GM12873 (cell line): ENCODE measurements at regions not wholly inside any gene's neighbourhood (a gene's known extent, or its start where the extent isn't known, plus 50 kb on each side); places are given as distances from the start of the nearest gene placed in this dataset.

Source experiments
- CTCF ChIP-seq: IDR thresholded peaks from 2 replicates; pipeline ENCODE4 v1.5.1; 2012; ENCODE audit warnings: low read depth, mild to moderate bottlenecking, moderate library complexity, low read length, control low read depth; ENCODE audit not compliant: insufficient read depth; ENCODE audit errors: missing control alignments

DNA sequence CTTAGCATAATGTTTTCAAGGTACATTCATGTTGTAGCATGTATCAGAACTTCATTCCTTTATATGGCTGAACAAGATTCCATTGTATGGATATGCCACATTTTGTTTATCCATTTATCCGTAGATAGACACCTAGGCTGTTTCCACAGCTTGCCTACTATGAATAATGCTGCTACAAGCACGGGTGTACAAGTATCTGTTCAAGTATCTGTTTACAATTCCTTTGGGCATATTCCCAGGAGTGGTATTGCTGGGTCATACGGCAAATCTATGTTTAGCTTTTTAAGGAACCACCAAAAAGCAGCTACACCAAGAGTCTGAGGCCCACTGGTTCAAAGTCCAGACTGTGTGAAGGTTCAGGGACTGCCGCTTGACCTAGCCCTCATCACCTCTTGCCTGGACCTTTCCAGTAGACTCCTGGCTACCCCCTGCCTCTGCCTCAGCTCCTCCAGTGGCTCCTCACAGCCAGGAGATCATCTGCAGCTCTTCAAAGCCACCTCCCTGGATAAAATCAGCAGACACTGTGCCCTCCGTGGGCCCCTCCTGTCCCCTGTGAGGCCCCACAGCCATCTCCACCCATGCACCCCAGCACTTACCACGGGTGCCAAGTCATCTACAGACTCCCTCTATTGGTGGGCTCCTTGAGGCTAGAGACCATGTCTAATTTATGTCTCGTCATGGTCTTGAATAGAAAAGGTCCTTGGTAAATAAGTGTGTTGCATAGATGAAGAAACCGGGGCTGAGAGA lies 160.3 kb downstream of the MN1 start:
- no peak for TF ChIP-seq CTCF

GRCh38 chr22:27642104-27642800 lies 159.3 kb downstream of the MN1 start:
- no peak for TF ChIP-seq CTCF

DNA sequence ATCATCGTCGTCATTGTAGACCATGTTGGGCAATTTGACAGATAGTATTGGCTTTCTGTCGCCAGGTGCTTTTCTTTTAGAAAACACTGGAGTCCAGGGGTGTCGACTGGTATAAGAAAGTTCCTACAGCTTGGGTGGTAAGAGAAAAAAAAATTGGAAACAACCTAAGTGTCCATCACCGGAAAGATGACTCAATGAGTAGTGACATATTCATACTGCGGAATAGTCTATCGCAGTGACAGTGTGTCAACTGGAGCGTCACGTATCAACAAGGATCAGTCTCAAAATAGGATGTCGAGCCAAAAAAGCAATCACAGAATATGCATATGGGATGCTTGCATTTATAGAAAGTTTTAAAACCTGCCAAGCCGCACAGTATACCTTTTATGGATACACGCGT lies 157.6 kb downstream of the MN1 start:
- TF ChIP-seq CTCF = no peak

DNA sequence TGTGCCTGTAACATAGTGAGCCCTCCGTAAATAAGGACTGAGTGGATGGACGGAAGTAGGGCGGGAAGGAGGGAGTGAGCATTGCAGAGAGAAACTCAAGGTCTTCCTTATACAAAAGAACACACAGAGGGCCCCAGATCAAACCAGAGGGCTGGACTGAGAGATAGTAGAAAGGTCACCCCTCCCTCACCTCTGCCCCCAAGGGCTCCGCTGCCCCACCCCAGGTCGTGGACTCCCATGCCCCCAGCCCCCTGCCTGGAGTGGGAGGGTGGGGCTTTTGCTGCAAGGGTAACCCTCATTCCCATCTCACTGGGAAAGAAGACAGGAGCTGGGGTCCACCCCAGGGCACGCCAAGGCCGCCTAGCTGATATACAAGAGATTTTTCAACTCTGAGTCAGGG lies 157.0 kb downstream of the MN1 start:
- TF ChIP-seq CTCF = no peak

GRCh38 chr22:27647540-27647939 lies 154.0 kb downstream of the MN1 start:
- TF ChIP-seq CTCF = no peak

DNA sequence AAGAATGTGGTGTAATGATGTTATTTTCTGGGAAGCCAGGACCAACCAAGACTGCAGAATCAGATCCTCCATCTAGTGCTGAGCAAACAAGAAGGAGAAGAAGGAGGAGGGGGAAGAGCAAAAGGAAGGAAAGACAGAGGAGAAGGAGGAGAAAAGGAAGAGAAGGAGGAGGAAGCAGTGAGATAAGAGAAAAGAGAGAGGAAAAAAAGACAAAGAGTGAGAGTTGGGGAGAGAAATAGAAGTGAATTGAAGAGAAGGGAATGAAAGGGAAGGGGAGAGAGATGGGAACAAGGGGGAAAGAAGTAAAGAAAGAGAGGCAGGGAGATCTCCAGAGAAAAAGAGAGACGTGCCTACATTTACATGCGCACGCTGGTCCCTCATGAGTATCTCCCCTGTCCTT lies 153.5 kb downstream of the MN1 start:
- TF ChIP-seq CTCF = no peak

GRCh38 chr22:27648853-27649252 lies 152.7 kb downstream of the MN1 start:
- no peak for TF ChIP-seq CTCF
